ENCODE measurements at regions not wholly inside any gene's neighbourhood (a gene's known extent, or its start where the extent isn't known, plus 50 kb on each side); places are given as distances from the start of the nearest gene placed in this dataset.

- CTCF ChIA-PET = no interaction called here
- H3K9me3 Mint-ChIP-seq (ENCODE audit: low read depth, unreplicated experiment) = no peaks in the 10 kb centered on the region
- H3K27ac Mint-ChIP-seq (ENCODE audit: unreplicated experiment) = no peak overlapping the region
These were observed 449.8 kb downstream of the PCDH17 start for GRCh38 chr13:58081301-58081820.

GRCh38 chr13:58083064-58083463 lies 451.5 kb downstream of the PCDH17 start:
- CTCF ChIA-PET = no interaction called here
- no peaks in the 10 kb centered on the region for H3K9me3 Mint-ChIP-seq (ENCODE audit: low read depth, unreplicated experiment)
- no peak for TF ChIP-seq CTCF (IDR thresholded peaks at IDR 0.05; ENCODE audit: unreplicated experiment)
- DNase-seq = no peak
- BruUV-seq (replicated peaks) = no TSS peak
- no peaks in the 10 kb centered on the region for H3K4me1 Mint-ChIP-seq (ENCODE audit: low read depth, unreplicated experiment)
- H3K4me3 Mint-ChIP-seq (ENCODE audit: low read depth, unreplicated experiment) = no peak overlapping the region
- H3K27ac Mint-ChIP-seq (ENCODE audit: unreplicated experiment) = no peak overlapping the region
- no peaks in the 10 kb centered on the region for H3K36me3 Mint-ChIP-seq (ENCODE audit: insufficient read depth, unreplicated experiment)
- intact Hi-C loops (cut with micrococcal nuclease; ENCODE audit: unreplicated experiment) = no loop called here
- no peaks in the 10 kb centered on the region for H3K27me3 Mint-ChIP-seq (ENCODE audit: unreplicated experiment)

More at GRCh38 chr13:58081301-58081820, 449.8 kb downstream of the PCDH17 start:
- Mint-ChIP-seq H3K27me3 (ENCODE audit: unreplicated experiment) (no peaks in the 10 kb centered on the region), H3K4me3 (ENCODE audit: low read depth, unreplicated experiment) (no peak overlapping the region), H3K36me3 (ENCODE audit: insufficient read depth, unreplicated experiment) (no peaks in the 10 kb centered on the region), H3K4me1 (ENCODE audit: low read depth, unreplicated experiment) (no peaks in the 10 kb centered on the region)
- DNase-seq = no peak
- intact Hi-C loops (cut with micrococcal nuclease; ENCODE audit: unreplicated experiment) = no loop called here
- BruUV-seq (replicated peaks) = no TSS peak
- TF ChIP-seq CTCF (IDR thresholded peaks at IDR 0.05; ENCODE audit: unreplicated experiment) = no peak

GRCh38 chr13:58085274-58085673 lies 453.7 kb downstream of the PCDH17 start:
- DNase-seq = no peak
- CTCF ChIA-PET = no interaction called here
- no peaks in the 10 kb centered on the region for H3K9me3 Mint-ChIP-seq (ENCODE audit: low read depth, unreplicated experiment)
- no peaks in the 10 kb centered on the region for H3K4me1 Mint-ChIP-seq (ENCODE audit: low read depth, unreplicated experiment)
- no peak overlapping the region for H3K4me3 Mint-ChIP-seq (ENCODE audit: low read depth, unreplicated experiment)
- intact Hi-C loops (cut with micrococcal nuclease; ENCODE audit: unreplicated experiment) = no loop called here
- H3K27ac Mint-ChIP-seq (ENCODE audit: unreplicated experiment) = no peak overlapping the region
- no peak for TF ChIP-seq CTCF (IDR thresholded peaks at IDR 0.05; ENCODE audit: unreplicated experiment)
- no peaks in the 10 kb centered on the region for H3K27me3 Mint-ChIP-seq (ENCODE audit: unreplicated experiment)
- no TSS peak for BruUV-seq (replicated peaks)
- no peaks in the 10 kb centered on the region for H3K36me3 Mint-ChIP-seq (ENCODE audit: insufficient read depth, unreplicated experiment)

- H3K4me1 Mint-ChIP-seq (ENCODE audit: low read depth, unreplicated experiment) = no peaks in the 10 kb centered on the region
- intact Hi-C loops (cut with micrococcal nuclease; ENCODE audit: unreplicated experiment) = no loop called here
- no peak overlapping the region for H3K27ac Mint-ChIP-seq (ENCODE audit: unreplicated experiment)
- no peaks in the 10 kb centered on the region for H3K9me3 Mint-ChIP-seq (ENCODE audit: low read depth, unreplicated experiment)
- DNase-seq = no peak
- H3K4me3 Mint-ChIP-seq (ENCODE audit: low read depth, unreplicated experiment) = no peak overlapping the region
- TF ChIP-seq CTCF (IDR thresholded peaks at IDR 0.05; ENCODE audit: unreplicated experiment) = no peak
- no peaks in the 10 kb centered on the region for H3K27me3 Mint-ChIP-seq (ENCODE audit: unreplicated experiment)
- CTCF ChIA-PET = no interaction called here
- H3K36me3 Mint-ChIP-seq (ENCODE audit: insufficient read depth, unreplicated experiment) = no peaks in the 10 kb centered on the region
- no TSS peak for BruUV-seq (replicated peaks)
These were observed 454.3 kb downstream of the PCDH17 start for GRCh38 chr13:58085819-58086218.
